H1 (cell line): ENCODE measurements at regions not wholly inside any gene's neighbourhood (a gene's known extent, or its start where the extent isn't known, plus 50 kb on each side); places are given as distances from the start of the nearest gene placed in this dataset.

Experiments used
- CBX8 ChIP-seq: fragments of 300-800, 300-1000 bp; sonication (generic); IDR thresholded peaks from 2 replicates; pipeline ENCODE4 v1.7.1; 2016; ENCODE audit warnings: low read depth, low read length, borderline replicate concordance
- CHD2 ChIP-seq: IDR thresholded peaks from 2 replicates; pipeline ENCODE4 v1.6.1; 2012; ENCODE audit warnings: low read length, improper control_type of control experiment
- JUN ChIP-seq: IDR thresholded peaks from 2 replicates; pipeline ENCODE4 v1.6.1; 2011; ENCODE audit warnings: low read depth, mild to moderate bottlenecking, improper control_type of control experiment, low read length
- RAD21 ChIP-seq, 2 experiments: IDR thresholded peaks in 1 of 2; conservative IDR thresholded peaks in 1 of 2; 2 replicates each; pipeline ENCODE4 v1.6.1; 2011; ENCODE audit warnings: low read depth in 2 of 2, low read length in 2 of 2, improper control_type of control experiment in 1 of 2, inconsistent platforms in 1 of 2, mild to moderate bottlenecking in 1 of 2, moderate library complexity in 1 of 2
- SP2 ChIP-seq: IDR thresholded peaks from 2 replicates; pipeline ENCODE4 v1.6.1; 2012; ENCODE audit warnings: mild to moderate bottlenecking, low read length, inconsistent platforms
- TF ChIP-seq, protein P1 (sequence below), 3 experiments: IDR thresholded peaks; 1 replicate in 2 of 3; 2 replicates in 1 of 3; pipeline versions ENCODE4 v1.5.1 to v1.6.1; 2011; ENCODE audit warnings: low read length in 3 of 3, mild to moderate bottlenecking in 3 of 3, inconsistent platforms in 2 of 3, low read depth in 1 of 3, moderate library complexity in 1 of 3; ENCODE audit not compliant: insufficient read depth in 1 of 3; ENCODE audit errors: control extremely low read depth in 1 of 3

DNA sequence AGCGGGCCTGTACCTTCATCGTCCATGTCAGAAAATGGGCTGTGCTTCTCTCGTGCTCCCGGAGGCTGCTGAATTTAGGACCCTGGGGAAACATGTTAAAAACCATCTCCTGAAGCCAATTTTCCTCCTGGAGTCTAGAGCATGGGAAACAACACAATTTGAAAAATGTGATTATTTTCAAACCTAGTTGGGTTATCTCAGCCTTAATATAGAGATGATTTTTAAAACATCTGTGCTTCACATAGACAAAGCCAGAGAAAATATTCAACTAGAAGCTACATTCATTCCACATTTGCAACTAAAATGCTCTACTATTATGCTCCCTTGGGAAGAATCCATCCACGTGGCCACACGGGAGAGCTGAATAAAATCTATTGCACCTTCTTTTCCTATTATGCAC, 225.9 kb upstream of the TMEM72 start:
- TF ChIP-seq JUN (no peak), SP2 (no peak), RAD21 (IDR thresholded peaks at IDR 0.05 in 1 of 2, conservative IDR thresholded peaks at IDR 0.05 in 1 of 2; ENCODE audit: low read depth in 2 of 2, low read length in 2 of 2) (no peak), CBX8 (no peak), CHD2 (no peak)
- TF ChIP-seq, protein P1, sequence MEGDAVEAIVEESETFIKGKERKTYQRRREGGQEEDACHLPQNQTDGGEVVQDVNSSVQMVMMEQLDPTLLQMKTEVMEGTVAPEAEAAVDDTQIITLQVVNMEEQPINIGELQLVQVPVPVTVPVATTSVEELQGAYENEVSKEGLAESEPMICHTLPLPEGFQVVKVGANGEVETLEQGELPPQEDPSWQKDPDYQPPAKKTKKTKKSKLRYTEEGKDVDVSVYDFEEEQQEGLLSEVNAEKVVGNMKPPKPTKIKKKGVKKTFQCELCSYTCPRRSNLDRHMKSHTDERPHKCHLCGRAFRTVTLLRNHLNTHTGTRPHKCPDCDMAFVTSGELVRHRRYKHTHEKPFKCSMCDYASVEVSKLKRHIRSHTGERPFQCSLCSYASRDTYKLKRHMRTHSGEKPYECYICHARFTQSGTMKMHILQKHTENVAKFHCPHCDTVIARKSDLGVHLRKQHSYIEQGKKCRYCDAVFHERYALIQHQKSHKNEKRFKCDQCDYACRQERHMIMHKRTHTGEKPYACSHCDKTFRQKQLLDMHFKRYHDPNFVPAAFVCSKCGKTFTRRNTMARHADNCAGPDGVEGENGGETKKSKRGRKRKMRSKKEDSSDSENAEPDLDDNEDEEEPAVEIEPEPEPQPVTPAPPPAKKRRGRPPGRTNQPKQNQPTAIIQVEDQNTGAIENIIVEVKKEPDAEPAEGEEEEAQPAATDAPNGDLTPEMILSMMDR (IDR thresholded peaks at IDR 0.05; ENCODE audit: control extremely low read depth in 1 of 3, insufficient read depth in 1 of 3, low read depth in 1 of 3, low read length in 3 of 3) = no peak
